GM23338 (cell line): ENCODE measurements at regions not wholly inside any gene's neighbourhood (a gene's known extent, or its start where the extent isn't known, plus 50 kb on each side); places are given as distances from the start of the nearest gene placed in this dataset.

Experiments
- ATAC-seq: fragments of 200-7000 bp; cut with Tn5 transposase; 3 replicates; pipeline ENCODE4 v1.9.1; 2020
- DNase-seq: peaks from one replicate; pipeline ENCODE4 v3.0.0-alpha.2; 2015; ENCODE audit warnings: low spot score
- H2AFZ ChIP-seq: fragments of 200-600 bp; sonication (generic); 2 replicates; pipeline ENCODE4 v1.8.0; 2016; ENCODE audit warnings: antibody characterized with exemption, mild to moderate bottlenecking, moderate library complexity
- H3F3A ChIP-seq: fragments of 200-600 bp; sonication (generic); replicated peaks from 2 replicates; pipeline ENCODE4 v1.8.0; 2017; ENCODE audit warnings: antibody characterized with exemption, mixed run types, low read depth
- H3K27ac ChIP-seq: fragments of 200-600 bp; sonication (generic); 2 replicates; pipeline ENCODE4 v1.6.1; 2016; ENCODE audit warnings: low read depth
- H3K27me3 ChIP-seq: fragments of 200-600 bp; sonication (generic); 2 replicates; pipeline ENCODE4 v1.8.0; 2016; ENCODE audit warnings: mild to moderate bottlenecking, mixed run types, moderate library complexity; ENCODE audit not compliant: insufficient read depth
- H3K36me3 ChIP-seq: fragments of 200-600 bp; sonication (generic); 2 replicates; pipeline ENCODE4 v1.8.0; 2016; ENCODE audit warnings: mild to moderate bottlenecking; ENCODE audit not compliant: insufficient read depth
- H3K4me1 ChIP-seq: fragments of 200-600 bp; sonication (generic); 2 replicates; pipeline ENCODE4 v1.8.0; 2016; ENCODE audit warnings: mild to moderate bottlenecking, moderate library complexity; ENCODE audit not compliant: insufficient read depth
- H3K4me2 ChIP-seq: fragments of 200-600 bp; sonication (generic); 2 replicates; pipeline ENCODE4 v1.7.1; 2017; ENCODE audit warnings: mixed run types
- H3K4me3 ChIP-seq: fragments of 200-600 bp; sonication (generic); 2 replicates; pipeline ENCODE4 v1.6.1; 2016; ENCODE audit warnings: mixed run types
- H3K79me2 ChIP-seq: fragments of 200-600 bp; sonication (generic); replicated peaks from 2 replicates; pipeline ENCODE4 v1.8.0; 2017; ENCODE audit warnings: mild to moderate bottlenecking; ENCODE audit not compliant: insufficient read depth
- H3K9me2 ChIP-seq: fragments of 200-600 bp; sonication (generic); 2 replicates; pipeline ENCODE4 v1.8.0; 2017; ENCODE audit not compliant: insufficient read depth
- H4K20me1 ChIP-seq: fragments of 200-600 bp; sonication (generic); replicated peaks from 2 replicates; pipeline ENCODE4 v1.8.0; 2017; ENCODE audit warnings: mild to moderate bottlenecking; ENCODE audit not compliant: insufficient read depth
- H3K27ac Mint-ChIP-seq: 2 replicates; pipeline ENCODE4 v1.8.0; 2020; ENCODE audit warnings: inconsistent platforms, mild to moderate bottlenecking, moderate library complexity, mixed read lengths
- H3K27me3 Mint-ChIP-seq: 3 replicates; pipeline ENCODE4 v1.8.0; 2022; ENCODE audit warnings: low read depth, mild to moderate bottlenecking, moderate library complexity, mixed read lengths, inconsistent platforms; ENCODE audit not compliant: insufficient read depth, poor library complexity
- H3K36me3 Mint-ChIP-seq: 3 replicates; pipeline ENCODE4 v1.8.0; 2021; ENCODE audit warnings: low read depth, mild to moderate bottlenecking, inconsistent platforms, moderate library complexity, mixed read lengths
- H3K4me1 Mint-ChIP-seq: 3 replicates; pipeline ENCODE4 v1.8.0; 2020; ENCODE audit warnings: mild to moderate bottlenecking, inconsistent platforms, mixed read lengths
- H3K4me3 Mint-ChIP-seq: 3 replicates; pipeline ENCODE4 v1.8.0; 2021; ENCODE audit warnings: moderate library complexity, mild to moderate bottlenecking, inconsistent platforms, mixed read lengths
- H3K9me3 Mint-ChIP-seq: 3 replicates; pipeline ENCODE4 v1.8.0; 2020; ENCODE audit warnings: moderate library complexity, mild to moderate bottlenecking, inconsistent platforms, mixed read lengths
- CREB1 ChIP-seq: fragments of 250-450 bp; sonication (Bioruptor Pico); IDR thresholded peaks from 2 replicates; pipeline ENCODE4 v1.5.0; 2020; ENCODE audit warnings: low read depth, mild to moderate bottlenecking, moderate library complexity
- CTCF ChIP-seq, 2 experiments: fragments of 200-600 bp in 1 of 2; sonication (generic) in 1 of 2; conservative IDR thresholded peaks; 2 replicates each; pipeline versions ENCODE4 v1.5.1 to v1.6.1; 2016 to 2017; ENCODE audit warnings: antibody characterized with exemption in 2 of 2, low read depth in 2 of 2, mild to moderate bottlenecking in 2 of 2, moderate library complexity in 1 of 2
- EZH2 ChIP-seq: fragments of 200-600 bp; sonication (generic); IDR thresholded peaks from one replicate; pipeline ENCODE4 v1.8.0; 2017; ENCODE audit warnings: antibody characterized with exemption, mild to moderate bottlenecking, low read depth; ENCODE audit not compliant: unreplicated experiment
- EZH2phosphoT487 ChIP-seq: fragments of 200-600 bp; sonication (generic); IDR thresholded peaks from one replicate; pipeline ENCODE4 v1.8.1; 2018; ENCODE audit warnings: antibody characterized with exemption; ENCODE audit not compliant: unreplicated experiment
- JUNB ChIP-seq: IDR thresholded peaks from one replicate; pipeline ENCODE4 v1.6.1; 2016; ENCODE audit warnings: antibody characterized with exemption; ENCODE audit not compliant: unreplicated experiment
- NANOG ChIP-seq: IDR thresholded peaks from 2 replicates; pipeline ENCODE4 v1.6.1; 2016; ENCODE audit warnings: antibody characterized with exemption, borderline replicate concordance
- POLR2AphosphoS5 ChIP-seq: IDR thresholded peaks from 2 replicates; pipeline ENCODE4 v1.6.1; 2016; ENCODE audit warnings: antibody characterized with exemption, low read depth
- REST ChIP-seq: IDR thresholded peaks from one replicate; pipeline ENCODE4 v1.6.1; 2018; ENCODE audit warnings: antibody characterized with exemption; ENCODE audit not compliant: unreplicated experiment
- STAT1 ChIP-seq: IDR thresholded peaks from one replicate; pipeline ENCODE4 v1.6.1; 2016; ENCODE audit warnings: antibody characterized with exemption; ENCODE audit not compliant: unreplicated experiment
- ZNF114 ChIP-seq: fragments of 250-450 bp; sonication (Bioruptor Pico); IDR thresholded peaks from 2 replicates; pipeline ENCODE4 v1.5.0; 2020; ENCODE audit warnings: mild to moderate bottlenecking, moderate library complexity
- ZNF331 ChIP-seq: fragments of 250-450 bp; sonication (Bioruptor Pico); IDR thresholded peaks from 2 replicates; pipeline ENCODE4 v1.5.0; 2020; ENCODE audit warnings: low read depth, mild to moderate bottlenecking, moderate library complexity
- ZNF462 ChIP-seq: fragments of 250-450 bp; sonication (Bioruptor Pico); IDR thresholded peaks from 2 replicates; pipeline ENCODE4 v1.5.0; 2020; ENCODE audit warnings: mild to moderate bottlenecking, moderate library complexity
- TF ChIP-seq, protein P1 (sequence below): IDR thresholded peaks from 2 replicates; pipeline ENCODE4 v1.6.1; 2016; ENCODE audit warnings: antibody characterized with exemption

- no peaks in the 10 kb centered on the region for H3K27me3 Mint-ChIP-seq
- no peak for ATAC-seq
Measured at GRCh38 chr3:182342252-182342651, 451.1 kb upstream of the ATP11B start.

More at GRCh38 chr3:182342252-182342651, 451.1 kb upstream of the ATP11B start:
- H3F3A ChIP-seq: no peaks in the 10 kb centered on the region
- peaks cover 2% of the 10 kb centered on the region; the same call in 1 of the 2 replicates for H3K9me2 ChIP-seq
- H3K27me3 ChIP-seq: no peaks in the 10 kb centered on the region
- Mint-ChIP-seq H3K9me3 (no peaks in the 10 kb centered on the region; the same call in 2 of the 3 replicates), H3K4me3 (no peak overlapping the region), H3K27ac (0 out of 2 replicates have a peak overlapping the region, but pooled peaks have one; percentile 66), H3K4me1 (peaks cover 7% of the 10 kb centered on the region; the same call in 2 of the 3 replicates), H3K36me3 (no peaks in the 10 kb centered on the region)
- no peak overlapping the region for H3K4me3 ChIP-seq
- no peak overlapping the region for H3K4me2 ChIP-seq
- DNase-seq: peak; percentile 13
- no peaks in the 10 kb centered on the region for H3K4me1 ChIP-seq
- H2AFZ ChIP-seq: no peak overlapping the region
- H3K79me2 ChIP-seq: no peaks in the 10 kb centered on the region
- H3K36me3 ChIP-seq: no peaks in the 10 kb centered on the region
- no peaks in the 10 kb centered on the region for H4K20me1 ChIP-seq
- no peak overlapping the region for H3K27ac ChIP-seq
- TF ChIP-seq NANOG (no peak), ZNF331 (no peak), POLR2AphosphoS5 (no peak), CTCF (conservative IDR thresholded peaks at IDR 0.05; ENCODE audit: low read depth in 2 of 2) (no peak), EZH2phosphoT487 (no peak), JUNB (no peak), STAT1 (no peak), CREB1 (CRISPR knock-in tag) (no peak), REST (no peak), ZNF462 (CRISPR knock-in tag) (no peak), EZH2 (no peak), ZNF114 (CRISPR knock-in tag) (no peak)
- TF ChIP-seq, protein P1, sequence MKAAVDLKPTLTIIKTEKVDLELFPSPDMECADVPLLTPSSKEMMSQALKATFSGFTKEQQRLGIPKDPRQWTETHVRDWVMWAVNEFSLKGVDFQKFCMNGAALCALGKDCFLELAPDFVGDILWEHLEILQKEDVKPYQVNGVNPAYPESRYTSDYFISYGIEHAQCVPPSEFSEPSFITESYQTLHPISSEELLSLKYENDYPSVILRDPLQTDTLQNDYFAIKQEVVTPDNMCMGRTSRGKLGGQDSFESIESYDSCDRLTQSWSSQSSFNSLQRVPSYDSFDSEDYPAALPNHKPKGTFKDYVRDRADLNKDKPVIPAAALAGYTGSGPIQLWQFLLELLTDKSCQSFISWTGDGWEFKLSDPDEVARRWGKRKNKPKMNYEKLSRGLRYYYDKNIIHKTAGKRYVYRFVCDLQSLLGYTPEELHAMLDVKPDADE: no peak
